SK-N-SH treated with all-trans-retinoic acid at 6 μM for 48 hours (cell line): ENCODE measurements at regions not wholly inside any gene's neighbourhood (a gene's known extent, or its start where the extent isn't known, plus 50 kb on each side); places are given as distances from the start of the nearest gene placed in this dataset.

Experiments used
- BACH2 ChIP-seq: fragments of 250-450 bp; sonication (Bioruptor Pico); IDR thresholded peaks from 2 replicates; pipeline ENCODE4 v1.9.0; 2021; ENCODE audit warnings: mild to moderate bottlenecking, borderline replicate concordance
- CREB5 ChIP-seq: fragments of 250-450 bp; sonication (Bioruptor Pico); IDR thresholded peaks from 2 replicates; pipeline ENCODE4 v1.5.1; 2020; ENCODE audit warnings: low read depth, mild to moderate bottlenecking, moderate library complexity
- GLIS3 ChIP-seq: fragments of 250-450 bp; sonication (Bioruptor Pico); IDR thresholded peaks from 2 replicates; pipeline ENCODE4 v1.5.0; 2020; ENCODE audit warnings: mild to moderate bottlenecking, moderate library complexity
- ISL1 ChIP-seq: fragments of 250-450 bp; sonication (Bioruptor Pico); IDR thresholded peaks from 2 replicates; pipeline ENCODE4 v2.1.2; 2022; ENCODE audit warnings: mild to moderate bottlenecking, moderate library complexity
- PATZ1 ChIP-seq: fragments of 250-450 bp; sonication (Bioruptor Pico); IDR thresholded peaks from 2 replicates; pipeline ENCODE4 v1.8.0; 2020; ENCODE audit warnings: mild to moderate bottlenecking, moderate library complexity, borderline replicate concordance
- POU6F1 ChIP-seq: fragments of 250-450 bp; sonication (Bioruptor Pico); IDR thresholded peaks from 2 replicates; pipeline ENCODE4 v1.8.0; 2021; ENCODE audit warnings: low read depth, mild to moderate bottlenecking, moderate library complexity, borderline replicate concordance
- RARB ChIP-seq: fragments of 250-450 bp; sonication (Bioruptor Pico); IDR thresholded peaks from 2 replicates; pipeline ENCODE4 v1.8.0; 2021; ENCODE audit warnings: mild to moderate bottlenecking, moderate library complexity
- TCF4 ChIP-seq: fragments of 250-450 bp; sonication (Bioruptor Pico); IDR thresholded peaks from 2 replicates; pipeline ENCODE4 v1.8.0; 2021; ENCODE audit warnings: mild to moderate bottlenecking, moderate library complexity, borderline replicate concordance
- TOX ChIP-seq: fragments of 250-450 bp; sonication (Bioruptor Pico); IDR thresholded peaks from 2 replicates; pipeline ENCODE4 v1.8.0; 2021; ENCODE audit warnings: mild to moderate bottlenecking, moderate library complexity, borderline replicate concordance
- ZC3H10 ChIP-seq: fragments of 250-450 bp; sonication (Bioruptor Pico); IDR thresholded peaks from 2 replicates; pipeline ENCODE4 v1.5.1; 2021; ENCODE audit warnings: mild to moderate bottlenecking, moderate library complexity
- ZFP3 ChIP-seq: fragments of 250-450 bp; sonication (Bioruptor Pico); IDR thresholded peaks from 2 replicates; pipeline ENCODE4 v1.5.0; 2020; ENCODE audit warnings: mild to moderate bottlenecking, moderate library complexity
- ZFP30 ChIP-seq: fragments of 450-650 bp; formaldehyde crosslinking; IDR thresholded peaks from 2 replicates; pipeline ENCODE4 v1.5.0; 2022; ENCODE audit warnings: mild to moderate bottlenecking, moderate library complexity
- ZNF565 ChIP-seq: fragments of 450-650 bp; formaldehyde crosslinking; conservative IDR thresholded peaks from 2 replicates; pipeline ENCODE4 v1.5.0; 2020; ENCODE audit warnings: low read depth, mild to moderate bottlenecking, moderate library complexity
- ZNF70 ChIP-seq: fragments of 450-650 bp; formaldehyde crosslinking; IDR thresholded peaks from 2 replicates; pipeline ENCODE4 v1.5.0; 2020; ENCODE audit warnings: mild to moderate bottlenecking, moderate library complexity

DNA sequence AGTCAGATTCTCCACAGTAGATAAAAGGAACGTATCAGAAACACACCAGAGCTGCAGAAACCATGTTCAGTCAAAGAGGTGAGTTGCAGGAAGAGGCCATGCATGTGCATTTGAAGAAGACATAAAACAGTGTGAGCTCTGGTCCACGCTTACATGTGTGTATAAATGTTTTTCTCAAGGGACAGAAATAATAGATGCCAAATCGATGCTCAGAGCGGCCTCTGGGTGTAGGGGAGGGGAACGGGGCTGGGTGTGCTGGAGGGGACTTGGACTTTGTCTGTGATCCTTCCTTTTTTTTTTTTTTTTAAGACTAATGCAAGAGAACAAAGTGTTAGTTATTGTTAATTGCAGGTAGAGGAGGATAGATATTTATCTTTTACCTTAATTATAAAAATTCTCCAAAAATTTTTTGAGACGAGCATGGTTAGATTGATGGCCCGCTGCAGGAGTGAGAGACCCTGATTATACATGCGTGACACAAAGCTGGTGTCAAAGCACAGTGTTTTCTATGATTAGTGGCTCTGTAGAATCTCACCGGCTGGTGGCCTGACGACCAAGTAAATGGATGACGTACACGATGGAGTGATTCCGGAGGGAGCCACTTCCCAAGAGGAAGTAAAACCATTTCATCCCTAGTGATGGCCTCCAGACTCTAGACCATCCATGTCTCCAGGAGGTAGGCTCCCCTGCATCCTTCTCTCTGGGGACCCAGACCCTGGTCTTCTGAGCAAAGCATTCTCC, 240.2 kb downstream of the ENGASE start:
- TF ChIP-seq ZNF70 (CRISPR knock-in tag) (no peak), TOX (CRISPR knock-in tag) (no peak), RARB (CRISPR knock-in tag) (no peak), TCF4 (no peak), ZFP30 (CRISPR knock-in tag) (no peak), POU6F1 (CRISPR knock-in tag) (no peak), CREB5 (CRISPR knock-in tag) (no peak), ZNF565 (no peak), PATZ1 (CRISPR knock-in tag) (no peak), GLIS3 (no peak), ZC3H10 (CRISPR knock-in tag) (no peak), ISL1 (CRISPR knock-in tag) (no peak), BACH2 (CRISPR knock-in tag) (no peak), ZFP3 (CRISPR knock-in tag) (no peak)
